ENCODE measurements at regions not wholly inside any gene's neighbourhood (a gene's known extent, or its start where the extent isn't known, plus 50 kb on each side); places are given as distances from the start of the nearest gene placed in this dataset.

- DNase-seq (ENCODE audit: low spot score), result no peak
These were observed 89.0 kb upstream of the PTPRR start for GRCh38 chr12:71009430-71010142.

- DNase-seq (ENCODE audit: low spot score), result no peak
These were observed 88.1 kb upstream of the PTPRR start for GRCh38 chr12:71008616-71009015.

- no peak for DNase-seq (ENCODE audit: low spot score)
These were observed 87.4 kb upstream of the PTPRR start for GRCh38 chr12:71007781-71008404.

- DNase-seq (ENCODE audit: low spot score), result no peak
These were observed 86.5 kb upstream of the PTPRR start for GRCh38 chr12:71007020-71007419.

- no peak for DNase-seq (ENCODE audit: low spot score)
These were observed 84.6 kb upstream of the PTPRR start for GRCh38 chr12:71005166-71005565.

- DNase-seq (ENCODE audit: low spot score), result no peak
These were observed 84.0 kb upstream of the PTPRR start for GRCh38 chr12:71004578-71004977.

- no peak for DNase-seq (ENCODE audit: low spot score)
These were observed 80.2 kb upstream of the PTPRR start for GRCh38 chr12:71000748-71001147.

- DNase-seq (ENCODE audit: low spot score), result no peak
These were observed 79.7 kb upstream of the PTPRR start for GRCh38 chr12:71000255-71000654.

GRCh38 chr12:70994217-70994788 is 73.8 kb upstream of the PTPRR start:
- peak; percentile 17 for DNase-seq (ENCODE audit: low spot score)

GRCh38 chr12:70989232-70989631 is 68.7 kb upstream of the PTPRR start:
- DNase-seq (ENCODE audit: low spot score), result no peak

GRCh38 chr12:70985850-70986249 is 65.3 kb upstream of the PTPRR start:
- peak; percentile 9 for DNase-seq (ENCODE audit: low spot score)

GRCh38 chr12:70983692-70984091 is 63.2 kb upstream of the PTPRR start:
- DNase-seq (ENCODE audit: low spot score), result no peak

GRCh38 chr12:70982991-70983390 is 62.5 kb upstream of the PTPRR start:
- no peak for DNase-seq (ENCODE audit: low spot score)

- no peak for DNase-seq (ENCODE audit: low spot score)
These were observed 61.7 kb upstream of the PTPRR start for GRCh38 chr12:70982286-70982685.

GRCh38 chr12:70971001-70971794 is 50.7 kb upstream of the PTPRR start:
- DNase-seq (ENCODE audit: low spot score), result peak; percentile 11

Measured in AG08396 (cell line).